ENCODE measurements at regions not wholly inside any gene's neighbourhood (a gene's known extent, or its start where the extent isn't known, plus 50 kb on each side); places are given as distances from the start of the nearest gene placed in this dataset.
A peak's percentile ranks its signal among the peaks of the same experiment; 100 is the strongest.
"Not testable (repeated sequence)": the region's sequence is repeated elsewhere in the genome, so short reads cannot be mapped to it uniquely, and the experiment has no call there.

GRCh38 chr22:35138521-35138920 lies 72.6 kb downstream of the ISX start:
- DNase-seq, result no peak

- DNase-seq, result peak in 1 of 3 donors; percentile 8
Measured at GRCh38 chr22:35140879-35141745, 75.2 kb downstream of the ISX start.

- DNase-seq, result no peak
Measured at GRCh38 chr22:35148381-35148780, 82.4 kb downstream of the ISX start.

GRCh38 chr22:35148866-35149548 lies 83.0 kb downstream of the ISX start:
- DNase-seq, result no peak

GRCh38 chr22:35150183-35151107 lies 84.5 kb downstream of the ISX start:
- peak; percentile 57 to 80 (median 73) for DNase-seq

- no peak for DNase-seq
Measured at GRCh38 chr22:35152316-35152715, 86.4 kb downstream of the ISX start.

GRCh38 chr22:35154937-35155387 lies 89.0 kb downstream of the ISX start:
- DNase-seq, result peak; percentile 35 to 67 (median 56)

- DNase-seq, result no peak
Measured at GRCh38 chr22:35155403-35156025, 89.6 kb downstream of the ISX start.

GRCh38 chr22:35156945-35157344 lies 91.0 kb downstream of the ISX start:
- DNase-seq, result no peak

- DNase-seq, result no peak
Measured at GRCh38 chr22:35158336-35158735, 92.4 kb downstream of the ISX start.

GRCh38 chr22:35159343-35159742 lies 93.4 kb downstream of the ISX start:
- no peak for DNase-seq

- DNase-seq, result no peak
Measured at GRCh38 chr22:35160268-35160667, 94.3 kb downstream of the ISX start.

- not testable (repeated sequence) for DNase-seq
Measured at GRCh38 chr22:35165896-35166295, 91.4 kb upstream of the HMGXB4 start.

- DNase-seq, result no peak
Measured at GRCh38 chr22:35170716-35171697, 86.3 kb upstream of the HMGXB4 start.

GRCh38 chr22:35172442-35172841 lies 84.9 kb upstream of the HMGXB4 start:
- no peak for DNase-seq

- DNase-seq, result no peak
Measured at GRCh38 chr22:35173655-35174054, 83.6 kb upstream of the HMGXB4 start.

- DNase-seq, result no peak
Measured at GRCh38 chr22:35174401-35175038, 82.8 kb upstream of the HMGXB4 start.

- no peak for DNase-seq
Measured at GRCh38 chr22:35175392-35175791, 81.9 kb upstream of the HMGXB4 start.

GRCh38 chr22:35177811-35178210 lies 79.5 kb upstream of the HMGXB4 start:
- no peak for DNase-seq

GRCh38 chr22:35178446-35178845 lies 78.8 kb upstream of the HMGXB4 start:
- DNase-seq, result no peak

- DNase-seq, result no peak
Measured at GRCh38 chr22:35183917-35184316, 73.4 kb upstream of the HMGXB4 start.
